Activated CD4-positive, CD25-positive, alpha-beta regulatory T cell treated with anti-CD3 and anti-CD28 coated beads, Interleukin-2, amount 50 U/mL, for 16 hours (primary cell): ENCODE measurements at regions not wholly inside any gene's neighbourhood (a gene's known extent, or its start where the extent isn't known, plus 50 kb on each side); places are given as distances from the start of the nearest gene placed in this dataset.

ENCODE experiments used
- DNase-seq: peaks from one replicate; pipeline ENCODE4 v3.0.0-alpha.2; 2020; ENCODE audit warnings: low read depth, low spot score

DNA sequence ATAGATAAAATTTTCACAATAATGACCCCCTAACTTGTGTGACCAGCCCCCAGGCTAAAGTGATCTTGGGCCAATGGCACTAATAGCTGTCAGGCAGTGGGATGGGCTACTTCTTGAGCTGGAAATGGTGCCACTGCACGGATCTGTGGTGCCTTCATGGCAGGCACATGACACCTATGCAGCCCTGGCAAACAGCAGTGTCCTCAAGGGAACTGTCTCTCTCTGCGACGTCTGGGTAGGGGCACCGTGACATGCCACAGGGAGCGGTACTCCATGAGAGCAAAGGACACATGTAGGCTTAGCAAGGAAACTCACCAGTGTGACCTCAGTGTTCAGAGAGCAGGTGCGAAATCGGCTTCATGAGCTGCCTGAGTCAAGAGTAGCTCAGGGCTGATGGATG lies 161.7 kb upstream of the TWIST2 start:
- no peak for DNase-seq

DNA sequence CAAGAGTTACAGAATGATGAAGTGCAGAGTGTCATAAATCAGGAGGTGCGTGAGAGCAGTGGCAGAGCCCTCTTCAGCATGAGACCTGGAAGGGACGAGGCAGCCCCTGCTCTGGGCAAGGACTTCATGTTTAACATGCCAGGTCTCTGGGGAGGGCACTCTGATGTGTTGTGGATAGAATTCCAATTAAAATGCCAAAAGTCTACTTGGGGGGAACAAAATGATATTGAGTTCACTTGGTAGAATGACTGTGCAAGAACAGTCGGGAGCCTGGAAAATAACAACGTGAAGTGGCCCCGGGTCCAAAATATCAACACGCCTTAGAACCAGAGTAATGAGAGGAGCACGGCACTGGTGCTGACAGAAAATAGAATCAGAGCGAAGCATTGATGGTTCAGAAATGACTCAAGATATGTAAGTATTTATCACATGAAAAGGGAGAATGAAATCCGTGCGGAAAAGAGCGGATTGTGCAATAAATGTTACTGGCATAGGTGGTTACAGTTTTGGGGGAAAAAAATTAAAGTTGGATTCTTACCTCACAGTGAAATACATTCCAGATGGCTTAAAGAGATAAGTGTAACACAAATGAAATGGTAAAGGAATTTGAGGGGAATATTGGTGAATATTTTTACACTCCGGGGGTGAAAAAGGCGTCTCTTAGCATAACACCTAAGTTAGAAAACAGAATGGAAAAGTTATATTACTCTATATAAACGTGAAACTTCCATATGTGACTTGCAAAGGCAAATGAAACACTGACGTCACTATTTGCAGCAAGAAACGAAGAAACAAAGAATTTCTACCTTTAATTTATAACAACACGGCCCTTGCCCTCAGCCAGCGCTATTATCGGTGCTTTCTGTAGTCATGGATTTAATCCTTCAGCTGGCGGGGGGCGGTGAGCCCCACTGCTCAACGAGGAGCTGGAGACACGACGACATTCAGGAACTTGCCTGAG lies 159.4 kb upstream of the TWIST2 start:
- no peak for DNase-seq

DNA sequence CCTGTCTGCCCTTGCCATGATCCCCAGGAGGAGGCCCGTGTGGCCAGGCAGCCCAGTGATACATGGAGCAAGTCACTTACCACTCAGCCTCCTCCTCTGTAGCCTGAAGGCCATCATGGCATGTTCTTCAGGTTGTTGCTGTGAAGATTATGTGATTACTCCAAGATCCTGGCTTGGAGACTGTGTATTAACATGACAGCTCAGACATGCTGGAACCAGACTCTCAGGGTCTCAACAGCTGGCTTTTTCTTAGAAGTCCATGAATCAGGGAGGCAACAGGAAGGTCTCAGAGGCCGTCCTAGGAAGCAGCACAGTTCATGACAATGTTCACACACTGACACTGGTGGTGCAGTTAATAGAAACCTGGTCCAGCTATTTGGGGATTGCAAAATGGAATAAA lies 158.6 kb upstream of the TWIST2 start:
- no peak for DNase-seq

DNA sequence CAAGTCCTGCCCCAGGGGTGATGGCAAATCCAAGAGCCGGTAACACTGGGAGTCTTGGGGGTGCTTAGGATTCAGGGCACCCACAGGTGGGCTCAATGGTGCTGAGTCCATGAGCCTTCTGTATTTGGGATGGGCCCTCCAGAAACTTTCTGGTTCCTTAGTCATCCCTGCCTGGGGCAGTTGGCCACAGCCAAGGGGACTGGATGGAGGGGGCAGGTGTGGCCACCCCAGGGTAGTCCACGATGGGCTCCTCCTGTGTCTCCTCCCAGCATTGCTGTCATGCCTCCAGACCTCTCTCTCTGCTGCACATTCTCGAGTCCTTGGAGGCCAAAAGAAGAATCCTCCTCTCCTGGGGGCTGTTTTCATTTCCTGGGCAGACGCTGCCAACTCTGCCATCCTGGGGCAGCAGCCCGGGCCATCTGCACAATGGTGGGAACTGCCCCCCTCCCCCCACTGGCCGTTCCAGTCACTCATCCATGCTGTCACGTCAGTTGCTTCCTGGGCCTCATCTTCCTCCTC lies 158.0 kb upstream of the TWIST2 start:
- DNase-seq = no peak

DNA sequence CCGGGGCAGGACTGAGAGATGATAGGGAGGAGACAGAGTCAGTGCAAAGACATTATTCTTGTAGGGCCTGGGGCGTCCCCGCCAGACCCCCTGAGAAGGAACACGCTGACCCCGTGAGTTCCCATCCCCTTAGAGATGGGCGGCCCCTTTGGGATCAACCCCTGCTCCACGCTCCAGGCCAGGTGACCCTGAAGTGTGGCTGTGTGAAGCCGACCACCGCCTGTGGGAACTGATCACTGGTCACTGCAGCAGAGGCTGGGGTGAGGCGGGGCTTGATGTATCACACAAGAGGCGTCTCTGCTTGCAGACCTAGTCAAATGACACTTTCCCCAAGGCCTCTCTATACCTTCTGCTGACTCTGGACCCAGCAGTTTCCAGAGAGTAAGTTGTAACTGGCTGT lies 157.4 kb upstream of the TWIST2 start:
- no peak for DNase-seq

DNA sequence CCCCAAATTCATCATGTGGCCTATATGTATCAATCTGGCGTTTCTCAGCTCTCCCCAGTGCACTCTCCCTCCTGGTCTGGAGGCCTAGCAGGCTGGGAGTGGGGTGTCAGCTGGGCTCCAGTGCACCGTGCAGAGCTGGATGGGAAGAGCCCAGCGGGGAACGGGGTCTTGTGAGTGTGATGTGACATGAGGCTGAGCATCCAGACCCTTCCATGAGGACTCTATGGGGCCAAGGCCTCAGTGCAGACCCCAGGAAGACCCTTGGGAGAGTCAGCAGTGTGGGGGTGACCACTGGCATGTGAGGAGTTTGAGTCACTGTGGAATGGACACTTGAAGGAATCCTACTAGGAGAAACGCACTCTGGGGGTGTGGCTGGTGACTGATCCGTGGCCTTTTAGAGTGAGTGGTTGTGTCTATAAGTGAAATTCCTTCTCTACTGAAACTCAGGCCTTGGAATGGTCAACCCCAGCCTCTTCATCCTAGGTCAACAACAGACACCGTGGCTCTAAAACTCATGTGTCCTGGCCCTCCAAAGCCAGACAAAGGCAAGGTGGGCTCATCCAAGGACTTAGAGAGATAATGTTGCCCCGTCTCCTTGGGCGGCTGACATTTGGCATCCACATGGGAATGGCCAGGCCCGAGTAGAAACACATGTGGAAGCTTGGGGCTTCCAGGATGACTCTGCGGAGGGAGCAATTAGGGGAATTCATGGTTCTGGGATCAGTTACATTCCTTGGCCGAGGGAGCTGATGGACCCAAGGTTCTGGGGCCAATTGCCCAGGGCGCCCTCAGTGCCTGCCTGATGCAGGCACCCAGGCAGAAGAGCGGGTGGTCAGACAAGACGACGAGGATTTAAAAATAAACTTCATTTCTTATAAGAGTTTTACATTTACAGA lies 156.0 kb upstream of the TWIST2 start:
- no peak for DNase-seq

DNA sequence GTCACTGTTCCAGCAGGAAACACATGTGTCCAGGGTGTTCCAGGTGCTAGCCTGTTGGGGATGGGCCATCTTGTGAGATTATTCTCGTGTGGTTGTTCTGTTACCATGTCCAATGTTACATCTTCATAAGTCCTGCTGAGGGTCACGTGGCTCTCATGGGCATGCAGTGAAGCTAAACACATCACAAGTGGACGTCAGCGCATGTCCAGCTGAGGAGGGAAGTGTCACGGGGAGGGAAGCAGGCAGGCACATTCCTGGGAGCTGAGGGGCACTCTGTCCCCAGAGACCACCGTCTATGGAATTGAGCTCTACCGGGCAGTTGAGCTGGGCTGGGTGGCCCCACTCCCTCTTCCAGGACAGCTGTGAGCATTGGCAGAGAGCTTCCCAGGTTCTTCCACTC lies 155.3 kb upstream of the TWIST2 start:
- no peak for DNase-seq

DNA sequence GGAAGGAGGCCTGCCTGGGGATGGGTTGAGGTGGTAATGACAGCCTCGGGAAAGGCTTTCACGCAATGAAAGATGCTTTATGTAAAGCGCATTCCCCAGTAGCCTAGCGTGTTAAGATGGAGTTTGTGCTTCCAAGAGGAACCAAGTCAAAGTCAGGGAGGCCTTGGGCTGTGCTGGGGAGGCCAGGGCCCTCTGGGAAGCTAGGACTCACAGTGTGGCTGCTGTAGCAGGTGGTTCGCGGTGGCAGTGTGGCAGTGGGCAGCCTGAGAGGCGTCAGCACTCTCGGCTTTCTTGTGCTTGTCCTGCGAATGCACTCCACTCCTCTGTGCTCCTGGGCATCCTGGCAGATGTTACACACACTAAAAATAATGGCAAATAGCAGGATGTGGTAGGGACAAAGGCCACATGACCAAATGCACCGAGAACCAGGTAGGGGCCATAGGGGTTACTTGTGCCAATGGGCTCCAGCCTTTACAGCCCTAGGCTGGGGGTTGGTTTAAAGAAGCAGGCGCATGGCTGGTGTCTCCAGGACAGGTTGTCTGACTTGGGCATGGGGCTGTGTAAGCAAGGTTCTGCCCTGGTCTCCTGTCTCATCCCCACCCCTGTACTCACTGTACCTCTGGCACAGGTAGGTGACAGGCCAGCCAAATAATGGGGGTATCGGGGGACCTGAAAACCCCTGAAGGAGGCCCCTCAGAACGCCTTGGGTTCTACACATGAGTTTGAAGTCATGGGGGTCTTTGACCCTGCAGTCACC lies 154.4 kb upstream of the TWIST2 start:
- DNase-seq = no peak

DNA sequence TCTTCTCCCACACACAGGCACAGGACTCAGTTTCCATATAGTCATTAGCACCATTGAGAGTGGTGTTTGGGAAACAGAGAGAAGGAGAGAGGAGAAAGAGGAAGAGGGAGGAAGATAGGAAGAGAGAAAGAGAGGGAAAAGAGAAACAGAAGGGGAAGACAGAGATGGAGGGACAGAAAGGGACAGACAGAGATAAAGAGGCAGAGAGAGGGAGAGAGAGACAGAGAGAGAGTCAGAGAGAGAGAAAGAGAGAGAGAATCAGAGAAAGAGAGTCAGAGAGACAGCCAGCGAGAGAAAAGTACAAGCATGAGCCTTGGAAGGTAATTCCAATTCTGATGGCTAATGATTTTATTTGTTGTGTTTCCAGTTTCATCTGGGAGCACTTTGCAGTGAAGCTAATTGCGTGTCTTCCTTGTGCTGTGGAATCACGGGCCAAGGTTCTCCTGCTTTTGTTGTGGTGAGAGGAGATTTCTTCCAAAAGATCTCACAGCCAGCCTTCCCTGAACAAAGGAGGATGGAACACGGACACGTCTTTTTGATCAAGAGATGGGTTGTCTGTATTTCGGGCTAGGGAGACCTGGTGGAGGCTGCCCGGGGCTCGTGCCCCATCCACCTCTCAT lies 153.6 kb upstream of the TWIST2 start:
- DNase-seq = no peak

DNA sequence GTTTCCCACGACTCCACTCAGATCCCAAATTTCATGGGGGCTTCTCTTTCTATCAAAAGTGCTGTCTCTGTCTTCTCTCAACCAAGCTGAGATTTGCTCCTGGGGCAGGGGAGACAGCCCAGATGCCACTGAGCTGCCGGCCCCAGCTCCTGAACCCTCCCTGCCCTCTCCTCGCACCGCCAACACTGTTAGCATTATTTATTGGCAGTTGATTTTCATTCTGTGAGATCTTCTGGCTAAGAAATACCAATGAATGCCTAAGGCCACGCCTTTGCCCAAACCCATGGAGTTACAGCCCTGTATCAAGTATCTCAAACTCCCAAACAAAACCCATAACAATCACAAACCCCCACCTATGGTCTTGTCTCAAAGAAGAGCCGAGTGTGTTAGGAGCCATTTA lies 153.0 kb upstream of the TWIST2 start:
- no peak for DNase-seq

DNA sequence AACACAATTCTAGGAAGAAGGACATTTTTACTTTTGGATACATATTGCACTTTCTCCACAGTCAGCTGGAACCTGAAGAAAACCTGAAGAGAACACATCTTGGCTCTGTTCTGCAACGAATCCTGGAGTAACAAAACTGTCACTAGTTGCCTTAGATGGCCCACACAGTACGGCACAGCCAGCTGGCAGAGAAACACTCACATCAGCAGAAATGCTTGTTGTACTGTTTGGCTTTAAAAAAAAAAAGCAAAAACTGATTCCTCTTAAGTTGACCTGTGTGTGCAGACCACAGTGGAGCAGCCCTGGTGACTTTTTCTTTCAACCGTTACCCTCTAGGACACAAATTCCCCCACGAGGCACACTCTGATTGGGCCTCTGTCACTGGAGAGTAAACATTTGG lies 152.3 kb upstream of the TWIST2 start:
- no peak for DNase-seq

DNA sequence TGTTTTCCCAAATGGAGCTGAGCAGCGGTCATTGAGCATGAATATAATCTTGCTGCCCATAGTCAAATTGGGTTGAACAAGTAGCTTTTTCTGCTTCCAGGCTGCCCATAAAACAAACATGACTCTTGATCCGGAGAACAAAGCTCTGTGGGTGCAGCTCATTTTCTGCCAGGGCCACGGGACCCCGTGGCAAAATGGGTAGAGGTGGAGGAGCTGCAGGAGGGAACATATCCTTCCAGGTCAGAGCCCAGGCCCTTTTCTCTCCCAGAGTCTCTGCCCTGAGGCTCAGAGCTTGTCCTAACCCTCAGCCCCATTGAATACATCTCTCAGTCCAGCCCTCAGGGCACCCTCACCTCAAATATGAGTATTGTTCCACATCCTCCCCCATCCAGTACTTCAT lies 151.6 kb upstream of the TWIST2 start:
- no peak for DNase-seq

DNA sequence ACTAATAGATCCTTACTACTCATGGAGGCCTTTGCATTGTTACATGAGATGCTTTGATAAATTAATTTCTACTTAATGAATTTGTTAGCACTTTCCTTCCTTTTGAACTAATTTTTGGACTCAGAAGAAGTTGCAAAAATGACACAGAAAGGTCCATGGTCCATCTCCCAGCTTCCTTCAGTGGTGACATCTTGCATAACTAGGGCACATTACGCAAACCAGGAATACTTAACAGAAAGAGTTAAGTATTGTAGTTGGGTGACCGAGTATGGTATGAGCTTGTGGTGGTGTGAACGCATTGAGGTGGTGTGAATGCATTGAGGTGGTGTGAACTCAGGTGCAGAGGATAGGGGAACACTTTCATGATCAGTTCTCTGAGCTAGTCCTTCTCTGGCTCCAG lies 151.1 kb upstream of the TWIST2 start:
- no peak for DNase-seq

DNA sequence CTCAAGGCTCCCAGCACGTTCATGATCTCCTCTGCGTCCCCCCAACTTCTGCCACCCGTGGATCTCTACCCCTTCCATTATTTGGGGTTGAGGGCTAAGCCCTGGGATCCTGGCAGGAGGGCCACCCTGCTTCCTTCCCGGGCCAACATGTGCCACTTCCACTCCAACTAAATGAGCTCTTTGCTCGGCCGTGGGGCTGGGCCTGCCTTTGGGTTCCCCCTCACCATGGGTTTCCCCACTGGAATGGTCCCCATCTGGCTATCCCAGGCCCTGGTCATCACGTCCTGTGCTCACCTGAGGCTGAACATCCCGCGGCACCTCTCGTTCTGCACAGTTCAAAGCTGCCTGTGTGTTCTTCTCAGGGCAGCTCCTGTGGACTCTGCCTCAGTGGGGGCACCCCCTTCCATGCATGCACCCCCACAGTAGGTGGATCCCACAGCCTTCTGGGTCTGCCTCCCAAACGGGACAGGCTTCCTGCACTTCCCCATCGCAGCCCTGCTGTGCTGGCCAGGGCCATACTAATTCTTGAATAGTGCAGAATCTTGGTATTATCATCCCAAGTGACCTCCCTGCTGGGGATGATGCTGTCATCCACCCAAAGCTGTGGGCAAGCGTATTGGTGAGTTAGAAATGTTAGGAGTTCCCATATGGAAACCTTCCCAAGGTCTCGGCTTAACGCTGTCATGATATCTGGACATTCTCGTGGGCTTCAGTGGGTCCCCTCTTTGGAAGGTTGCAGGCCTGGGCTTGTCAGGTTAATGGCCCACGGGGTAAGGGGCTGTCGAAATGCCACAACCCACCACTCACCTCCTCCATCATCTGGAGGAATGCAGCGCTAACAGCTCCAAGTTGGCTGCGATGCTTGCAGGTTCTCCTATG lies 150.5 kb upstream of the TWIST2 start:
- no peak for DNase-seq

DNA sequence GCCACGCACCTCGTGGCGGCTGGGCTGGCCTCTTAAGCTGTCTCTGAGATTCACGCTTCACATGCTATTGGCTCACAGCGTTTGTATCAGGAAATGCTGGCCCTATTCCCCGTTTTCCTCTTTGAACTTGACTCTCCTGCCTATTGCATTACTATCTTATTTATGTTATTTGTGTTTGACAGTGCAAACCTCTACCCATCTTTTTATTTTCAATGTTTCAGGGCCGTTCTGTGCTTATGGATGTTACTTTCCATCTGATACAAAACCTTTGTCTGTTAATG lies 149.9 kb upstream of the TWIST2 start:
- no peak for DNase-seq

DNA sequence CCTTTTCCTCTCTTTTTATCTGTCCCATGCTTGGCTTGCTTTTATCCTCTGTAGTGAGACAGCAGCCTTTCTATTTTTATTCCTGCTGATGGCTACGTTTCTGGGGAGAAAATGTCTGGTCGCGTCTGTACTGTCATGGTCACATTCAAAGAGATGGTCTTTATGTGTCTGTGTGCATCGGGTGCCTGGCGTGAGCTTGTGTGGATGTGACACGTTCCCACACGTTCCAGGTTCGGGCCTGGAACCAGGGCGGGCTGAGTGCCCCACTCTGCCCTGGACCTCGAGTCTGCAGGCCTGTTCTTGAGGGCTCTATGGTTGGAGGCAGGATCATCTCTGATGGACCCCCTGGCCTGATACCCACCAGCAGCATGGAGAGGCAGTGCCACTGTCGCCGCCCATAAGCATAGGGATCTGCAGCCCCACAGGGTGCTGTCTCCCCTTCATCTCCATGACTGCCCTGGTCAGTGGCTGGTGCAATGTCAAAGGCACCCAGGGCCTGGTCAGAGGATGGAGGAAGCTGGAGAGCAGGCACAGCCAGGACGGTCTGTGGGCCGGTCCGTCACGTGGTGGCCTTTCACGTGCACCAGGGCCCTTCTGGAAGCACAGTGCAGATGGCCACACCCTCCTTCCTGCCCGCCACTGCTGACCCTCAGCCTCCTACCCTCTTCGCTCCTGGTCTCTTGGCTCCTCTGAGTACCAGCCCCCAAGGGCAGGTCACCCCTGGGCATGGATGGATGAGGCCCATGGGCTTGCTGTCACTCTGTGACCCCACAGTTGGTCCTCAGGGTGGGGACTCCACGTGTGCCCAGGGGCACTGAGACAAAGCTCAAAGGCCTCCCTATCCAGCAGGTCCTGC lies 149.2 kb upstream of the TWIST2 start:
- no peak for DNase-seq

DNA sequence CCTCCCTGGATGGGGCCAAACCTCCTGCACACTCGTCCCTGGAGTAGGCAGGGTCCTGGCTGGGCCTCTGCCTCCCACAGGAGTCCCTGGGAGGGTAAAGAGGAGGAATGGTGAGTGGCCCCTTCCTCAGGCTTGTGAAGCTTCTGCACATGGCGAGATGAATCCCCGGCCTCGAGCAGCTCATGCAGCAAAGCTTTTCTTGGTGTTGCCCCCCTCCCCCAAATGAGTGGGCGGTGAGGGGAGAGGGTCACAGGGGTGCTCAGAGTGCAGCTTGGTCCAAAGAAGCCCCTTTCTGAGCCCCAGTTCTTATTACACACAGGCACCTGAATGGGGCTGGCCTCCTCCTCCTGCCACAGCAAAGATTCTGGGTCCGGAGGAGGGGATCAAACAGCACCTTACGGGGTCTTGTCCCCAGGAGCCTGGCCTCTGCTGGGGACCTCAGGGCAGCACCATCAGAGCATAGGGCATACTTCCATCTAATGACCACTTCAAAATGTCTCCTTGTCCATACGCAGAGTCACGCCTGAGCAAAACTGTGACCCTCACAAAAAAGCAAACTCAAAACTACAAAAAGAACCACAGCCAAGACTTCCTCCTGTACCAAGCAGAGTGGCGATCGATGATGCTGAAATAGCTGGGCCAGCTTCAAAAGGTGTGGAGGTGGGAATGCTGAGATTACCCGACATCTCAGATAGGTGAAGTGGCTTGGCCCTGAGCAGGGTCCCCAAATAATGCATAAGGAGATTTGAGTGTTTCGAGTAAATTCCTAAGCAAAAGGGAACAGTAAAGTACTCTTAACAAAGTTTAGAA lies 148.4 kb upstream of the TWIST2 start:
- no peak for DNase-seq

DNA sequence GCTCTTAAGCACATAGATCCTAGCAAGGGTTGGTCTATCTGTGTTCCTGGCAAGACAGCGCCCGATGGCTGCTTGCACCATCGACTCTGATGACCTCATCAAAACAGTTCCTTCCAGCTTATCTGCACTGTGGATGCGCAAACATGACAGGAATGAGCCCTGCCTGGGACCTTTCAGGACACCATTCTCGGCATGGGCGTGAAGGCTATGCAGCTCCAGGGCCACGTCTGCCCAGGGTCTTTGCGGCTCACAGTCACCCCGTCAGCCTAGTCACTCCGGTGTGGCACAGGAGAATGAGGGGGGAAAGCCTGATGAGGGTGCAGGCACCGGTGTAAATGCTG lies 147.8 kb upstream of the TWIST2 start:
- DNase-seq = no peak
